ENCODE measurements at regions not wholly inside any gene's neighbourhood (a gene's known extent, or its start where the extent isn't known, plus 50 kb on each side); places are given as distances from the start of the nearest gene placed in this dataset.

DNA sequence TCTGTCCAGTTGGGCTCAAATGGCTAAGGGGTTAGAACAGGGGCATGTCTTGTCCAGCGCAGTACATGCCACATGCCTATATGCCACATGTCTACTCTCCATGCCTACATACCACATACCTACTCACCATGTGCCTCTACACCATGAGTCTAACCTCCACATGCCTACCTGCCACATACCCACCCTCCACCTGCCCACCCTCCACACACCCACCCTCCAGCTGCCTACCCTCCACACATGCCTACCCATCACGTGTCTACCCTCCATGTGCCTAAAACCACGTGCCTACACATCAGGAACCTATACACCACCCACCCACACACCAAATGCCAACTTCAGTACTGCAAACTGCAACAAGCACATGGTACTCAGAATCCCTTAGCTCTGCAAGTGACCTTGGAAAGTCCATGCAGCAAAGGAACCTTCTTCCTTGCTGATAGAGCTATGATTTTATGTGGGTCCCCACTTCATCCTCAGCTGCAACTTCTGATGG lies 113.0 kb upstream of the CST7 start:
- TF ChIP-seq, protein P1, sequence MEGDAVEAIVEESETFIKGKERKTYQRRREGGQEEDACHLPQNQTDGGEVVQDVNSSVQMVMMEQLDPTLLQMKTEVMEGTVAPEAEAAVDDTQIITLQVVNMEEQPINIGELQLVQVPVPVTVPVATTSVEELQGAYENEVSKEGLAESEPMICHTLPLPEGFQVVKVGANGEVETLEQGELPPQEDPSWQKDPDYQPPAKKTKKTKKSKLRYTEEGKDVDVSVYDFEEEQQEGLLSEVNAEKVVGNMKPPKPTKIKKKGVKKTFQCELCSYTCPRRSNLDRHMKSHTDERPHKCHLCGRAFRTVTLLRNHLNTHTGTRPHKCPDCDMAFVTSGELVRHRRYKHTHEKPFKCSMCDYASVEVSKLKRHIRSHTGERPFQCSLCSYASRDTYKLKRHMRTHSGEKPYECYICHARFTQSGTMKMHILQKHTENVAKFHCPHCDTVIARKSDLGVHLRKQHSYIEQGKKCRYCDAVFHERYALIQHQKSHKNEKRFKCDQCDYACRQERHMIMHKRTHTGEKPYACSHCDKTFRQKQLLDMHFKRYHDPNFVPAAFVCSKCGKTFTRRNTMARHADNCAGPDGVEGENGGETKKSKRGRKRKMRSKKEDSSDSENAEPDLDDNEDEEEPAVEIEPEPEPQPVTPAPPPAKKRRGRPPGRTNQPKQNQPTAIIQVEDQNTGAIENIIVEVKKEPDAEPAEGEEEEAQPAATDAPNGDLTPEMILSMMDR (IDR thresholded peaks at IDR 0.05; ENCODE audit: low read depth, low read length, missing control alignments), result no peak
- in situ Hi-C loops (cut with HindIII; ENCODE audit: low sequenced_read_pairs), result loop anchor here (5.0 kb wide), 1 partner anchor 54 kb away; no protein-coding TSS in a partner anchor
- no peak overlapping the region for H3K4me3 ChIP-seq (ENCODE audit: low read depth, low read length)
- no peak for DNase-seq (ENCODE audit: low read depth)

DNA sequence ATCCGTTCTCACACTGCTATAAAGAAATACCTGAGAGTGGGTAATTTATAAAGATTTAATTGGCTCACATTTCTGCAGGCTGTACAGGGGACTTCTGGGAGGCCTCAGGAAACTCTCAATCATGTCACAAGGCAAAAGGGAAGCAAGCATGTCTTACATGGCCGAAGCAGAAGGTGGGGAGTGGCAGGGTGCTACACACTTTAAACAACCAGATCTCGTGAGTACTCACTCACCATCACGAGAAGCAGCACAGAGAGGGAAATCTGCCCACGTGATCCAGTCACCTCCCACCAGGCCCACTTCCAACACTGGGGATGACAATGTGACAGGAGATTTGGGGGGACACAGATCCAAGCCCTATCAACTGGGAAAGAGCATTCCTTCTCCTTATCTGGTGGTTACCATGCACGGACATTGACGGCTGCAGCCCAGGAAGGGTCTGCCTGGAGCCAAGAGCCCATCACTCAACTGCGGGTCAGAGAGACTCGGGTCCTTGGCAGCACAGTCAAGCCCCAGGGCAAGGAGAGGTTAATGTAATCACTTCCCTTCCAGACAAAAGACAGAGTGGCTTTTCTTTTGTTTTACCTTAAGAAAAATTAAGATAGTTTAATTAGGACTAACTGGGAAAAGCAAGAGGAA lies 112.3 kb upstream of the CST7 start:
- in situ Hi-C loops (cut with HindIII; ENCODE audit: low sequenced_read_pairs), result loop anchor here (5.0 kb wide), 1 partner anchor 54 kb away; no protein-coding TSS in a partner anchor
- no peak overlapping the region for H3K4me3 ChIP-seq (ENCODE audit: low read depth, low read length)
- DNase-seq (ENCODE audit: low read depth), result no peak
- TF ChIP-seq, protein P1 (IDR thresholded peaks at IDR 0.05; ENCODE audit: low read depth, low read length, missing control alignments), result no peak

DNA sequence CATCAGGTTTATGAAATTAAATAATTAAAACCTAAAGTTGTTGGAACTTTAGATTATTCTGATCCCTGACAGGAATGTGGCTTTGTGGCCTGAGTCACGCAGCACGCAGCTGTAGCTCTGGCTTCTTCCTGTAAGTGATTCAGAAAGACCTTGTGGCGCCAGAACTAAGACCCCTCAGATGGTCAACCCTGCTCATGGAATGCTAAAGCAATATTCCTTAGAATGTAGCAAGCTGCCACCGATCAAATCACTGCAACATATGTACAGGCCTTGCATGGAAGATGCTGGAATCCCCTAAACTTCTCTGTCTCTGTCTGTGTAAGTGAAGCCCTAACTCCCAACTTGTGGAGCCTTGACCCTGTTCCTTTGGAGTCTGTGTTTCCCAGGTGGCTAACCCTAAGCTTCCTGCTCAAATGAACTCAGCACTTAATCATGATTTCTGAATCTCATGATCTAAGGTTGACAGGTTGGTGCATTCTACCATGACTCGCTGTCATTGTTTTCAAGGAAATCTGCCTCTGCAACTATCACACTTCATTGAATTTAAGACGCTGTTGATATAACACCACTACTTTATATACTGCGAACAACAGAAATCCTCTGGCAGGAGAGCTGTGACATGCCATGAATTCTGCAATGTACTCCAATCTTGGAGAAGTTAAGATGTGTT lies 111.2 kb upstream of the CST7 start:
- H3K4me3 ChIP-seq (ENCODE audit: low read depth, low read length), result no peak overlapping the region
- DNase-seq (ENCODE audit: low read depth), result peak; percentile 20
- in situ Hi-C loops (cut with HindIII; ENCODE audit: low sequenced_read_pairs), result loop anchor here (5.0 kb wide), 1 partner anchor 56 kb away; no protein-coding TSS in a partner anchor
- TF ChIP-seq, protein P1 (IDR thresholded peaks at IDR 0.05; ENCODE audit: low read depth, low read length, missing control alignments), result no peak

DNA sequence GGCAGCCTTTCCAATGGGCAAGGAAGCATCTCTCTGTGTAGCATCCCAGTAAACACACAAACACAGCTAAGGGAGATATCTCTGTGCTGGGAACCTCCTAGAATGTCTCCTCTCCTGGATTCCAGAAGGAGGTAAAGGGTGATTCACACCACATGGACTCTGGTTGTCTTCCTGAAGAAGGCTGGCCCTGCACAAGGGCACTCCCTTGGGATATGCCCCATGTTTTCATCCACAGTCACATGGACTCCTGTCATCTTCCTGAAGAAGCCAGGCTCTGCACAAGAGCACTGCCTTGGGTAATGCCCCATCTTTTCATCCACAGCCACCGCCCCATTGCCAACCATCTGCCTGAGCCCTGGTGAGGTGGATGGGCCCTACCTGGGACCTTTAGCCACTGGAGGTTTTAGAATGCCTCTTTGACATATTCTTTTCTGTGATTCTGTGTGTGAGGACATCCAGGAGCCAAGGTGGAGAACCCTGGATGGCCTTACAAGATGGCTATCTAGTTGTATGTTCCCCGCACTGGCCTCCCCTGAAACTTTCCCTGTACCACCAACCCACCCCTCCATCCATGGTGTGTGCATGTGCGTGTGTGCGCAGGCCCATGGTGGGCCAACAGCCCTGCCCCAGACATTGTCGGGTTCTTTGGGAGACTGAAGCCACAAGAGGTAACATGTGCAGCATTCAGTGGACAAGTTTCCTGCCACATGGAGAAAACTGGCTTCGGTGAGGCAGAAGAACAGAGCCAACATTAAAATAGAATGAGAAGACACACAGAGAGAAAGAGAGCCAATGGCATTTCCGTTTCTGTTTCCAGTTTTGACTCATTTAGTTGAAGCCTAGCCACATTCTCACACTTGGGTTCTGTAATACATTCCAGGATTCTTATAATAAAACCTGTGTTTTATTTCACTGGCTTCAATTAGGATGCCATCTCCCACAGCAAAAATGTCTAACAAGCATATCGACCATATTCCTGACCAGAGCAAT lies 110.2 kb upstream of the CST7 start:
- DNase-seq (ENCODE audit: low read depth), result peak; percentile 38
- in situ Hi-C loops (cut with HindIII; ENCODE audit: low sequenced_read_pairs), result loop anchor here (5.0 kb wide), 1 partner anchor 57 kb away; no protein-coding TSS in a partner anchor
- no peak overlapping the region for H3K4me3 ChIP-seq (ENCODE audit: low read depth, low read length)
- TF ChIP-seq, protein P1 (IDR thresholded peaks at IDR 0.05; ENCODE audit: low read depth, low read length, missing control alignments), result no peak

DNA sequence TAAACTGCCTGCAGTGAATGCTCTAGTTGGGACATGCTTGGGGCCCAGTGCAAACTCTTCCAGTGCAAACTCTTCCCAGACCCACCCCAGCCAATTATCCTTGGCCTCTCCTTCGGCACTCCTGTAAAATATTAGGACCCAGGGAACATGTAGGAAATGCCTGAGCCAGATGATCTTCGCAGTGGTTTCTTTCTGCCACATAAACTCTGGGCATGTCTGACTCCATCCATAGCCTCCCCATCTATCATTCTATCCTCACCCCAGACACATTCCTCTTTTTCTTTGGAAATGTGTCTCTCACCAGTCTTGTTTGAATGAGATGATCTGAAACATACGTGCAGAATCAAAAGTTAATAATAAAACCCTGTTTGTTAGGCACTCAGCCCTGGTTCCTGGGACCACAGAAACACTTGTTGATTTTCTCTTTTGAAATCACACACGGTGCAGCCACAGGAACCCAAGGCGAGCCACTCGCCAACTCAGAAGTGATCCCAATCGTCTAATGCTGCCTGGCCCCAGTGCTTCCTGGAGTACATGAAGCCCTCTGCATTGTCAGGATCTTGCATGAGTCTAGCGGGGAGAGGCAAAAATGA lies 108.9 kb upstream of the CST7 start:
- DNase-seq (ENCODE audit: low read depth), result no peak
- in situ Hi-C loops (cut with HindIII; ENCODE audit: low sequenced_read_pairs), result no loop called here
- TF ChIP-seq, protein P1 (IDR thresholded peaks at IDR 0.05; ENCODE audit: low read depth, low read length, missing control alignments), result no peak
- H3K4me3 ChIP-seq (ENCODE audit: low read depth, low read length), result no peak overlapping the region
